ENCODE measurements at regions not wholly inside any gene's neighbourhood (a gene's known extent, or its start where the extent isn't known, plus 50 kb on each side); places are given as distances from the start of the nearest gene placed in this dataset.
"Not testable (repeated sequence)": the region's sequence is repeated elsewhere in the genome, so short reads cannot be mapped to it uniquely, and the experiment has no call there.

- peaks cover 23% of the 10 kb centered on the region for H3K36me3 Mint-ChIP-seq (ENCODE audit: low read depth)
- H3K4me3 Mint-ChIP-seq: no peak overlapping the region
- peaks cover 24% of the 10 kb centered on the region for H3K9me3 Mint-ChIP-seq
- H3K27ac Mint-ChIP-seq: no peak overlapping the region
- H3K4me1 Mint-ChIP-seq: peaks cover 39% of the 10 kb centered on the region
- TF ChIP-seq CTCF (IDR thresholded peaks at IDR 0.05; ENCODE audit: unreplicated experiment in 3 of 3): no peak
- no peaks in the 10 kb centered on the region for H3K27me3 Mint-ChIP-seq (ENCODE audit: low read depth)
Observed at GRCh38 chr4:123653236-123653635, 256.6 kb downstream of the SPRY1 start.

- H3K4me1 Mint-ChIP-seq: peaks cover 10% of the 10 kb centered on the region
- H3K4me3 Mint-ChIP-seq; H3K27ac Mint-ChIP-seq; H3K27me3 Mint-ChIP-seq (ENCODE audit: low read depth): not testable (repeated sequence)
- H3K36me3 Mint-ChIP-seq (ENCODE audit: low read depth): peaks cover 23% of the 10 kb centered on the region
- H3K9me3 Mint-ChIP-seq: peaks cover 24% of the 10 kb centered on the region
Observed at GRCh38 chr4:123656746-123657294, 260.2 kb downstream of the SPRY1 start.

- H3K4me1 Mint-ChIP-seq; H3K27ac Mint-ChIP-seq; H3K4me3 Mint-ChIP-seq; H3K27me3 Mint-ChIP-seq (ENCODE audit: low read depth): not testable (repeated sequence)
- Mint-ChIP-seq H3K9me3 (peaks cover 24% of the 10 kb centered on the region), H3K36me3 (ENCODE audit: low read depth) (peaks cover 23% of the 10 kb centered on the region)
Observed at GRCh38 chr4:123657606-123658005, 261.0 kb downstream of the SPRY1 start.

- Mint-ChIP-seq H3K36me3 (ENCODE audit: low read depth) (peaks cover 21% of the 10 kb centered on the region), H3K9me3 (peaks cover 23% of the 10 kb centered on the region), H3K4me3 (no peak overlapping the region), H3K4me1 (peaks cover 5% of the 10 kb centered on the region), H3K27ac (no peak overlapping the region), H3K27me3 (ENCODE audit: low read depth) (no peaks in the 10 kb centered on the region)
- no peak for TF ChIP-seq CTCF (IDR thresholded peaks at IDR 0.05; ENCODE audit: unreplicated experiment in 3 of 3)
Observed at GRCh38 chr4:123659262-123659661, 262.7 kb downstream of the SPRY1 start.

GRCh38 chr4:123659730-123660129, 263.1 kb downstream of the SPRY1 start:
- Mint-ChIP-seq H3K27ac (peak overlapping the region in 1 of 3 experiments; percentile 4), H3K9me3 (peaks cover 19% of the 10 kb centered on the region), H3K27me3 (ENCODE audit: low read depth) (no peaks in the 10 kb centered on the region), H3K4me1 (peaks cover 5% of the 10 kb centered on the region), H3K4me3 (no peak overlapping the region), H3K36me3 (ENCODE audit: low read depth) (peaks cover 18% of the 10 kb centered on the region)
- peak; percentile 23 to 49 (median 25) for TF ChIP-seq CTCF (IDR thresholded peaks at IDR 0.05; ENCODE audit: unreplicated experiment in 3 of 3)

- Mint-ChIP-seq H3K27ac (no peak overlapping the region), H3K9me3 (peaks cover 12% of the 10 kb centered on the region)
- TF ChIP-seq CTCF (IDR thresholded peaks at IDR 0.05; ENCODE audit: unreplicated experiment in 3 of 3): peak; percentile 57 to 66 (median 59)
Observed at GRCh38 chr4:123661080-123661737, 264.6 kb downstream of the SPRY1 start.

GRCh38 chr4:123662827-123663226, 266.2 kb downstream of the SPRY1 start:
- Mint-ChIP-seq H3K9me3 (peaks cover under 1% of the 10 kb centered on the region), H3K27ac (no peak overlapping the region), H3K36me3 (ENCODE audit: low read depth) (peaks cover 9% of the 10 kb centered on the region)

More at GRCh38 chr4:123661080-123661737, 264.6 kb downstream of the SPRY1 start:
- Mint-ChIP-seq H3K36me3 (ENCODE audit: low read depth) (peaks cover 14% of the 10 kb centered on the region), H3K4me1 (peaks cover 5% of the 10 kb centered on the region), H3K4me3 (no peak overlapping the region), H3K27me3 (ENCODE audit: low read depth) (no peaks in the 10 kb centered on the region)

More at GRCh38 chr4:123662827-123663226, 266.2 kb downstream of the SPRY1 start:
- H3K27me3 Mint-ChIP-seq (ENCODE audit: low read depth): no peaks in the 10 kb centered on the region
- peaks cover 5% of the 10 kb centered on the region for H3K4me1 Mint-ChIP-seq
- H3K4me3 Mint-ChIP-seq: no peak overlapping the region
- TF ChIP-seq CTCF (IDR thresholded peaks at IDR 0.05; ENCODE audit: unreplicated experiment in 3 of 3): no peak
